HL-60 (cell line): ENCODE measurements at regions not wholly inside any gene's neighbourhood (a gene's known extent, or its start where the extent isn't known, plus 50 kb on each side); places are given as distances from the start of the nearest gene placed in this dataset.

ENCODE experiments used
- DNase-seq, 2 experiments: peaks; one replicate each; pipeline ENCODE4 v3.0.0-alpha.2; 2010 to 2020; ENCODE audit warnings: low read depth in 1 of 2, low spot score in 1 of 2
- H3K27ac ChIP-seq: fragments of 250-450 bp; sonication (Bioruptor Pico); replicated peaks from 2 replicates; pipeline ENCODE4 v1.5.1; 2020; ENCODE audit warnings: mild to moderate bottlenecking, moderate library complexity
- H3K27me3 ChIP-seq: fragments of 250-450 bp; sonication (Bioruptor Pico); 2 replicates; pipeline ENCODE4 v1.5.1; 2021; ENCODE audit warnings: mild to moderate bottlenecking, moderate library complexity; ENCODE audit not compliant: insufficient read depth, poor library complexity, severe bottlenecking
- H3K4me3 ChIP-seq: replicated peaks from 2 replicates; pipeline ENCODE4 v1.5.1; 2011; ENCODE audit warnings: mild to moderate bottlenecking, control low read depth, low read length; ENCODE audit not compliant: insufficient read depth
- CTCF ChIP-seq: IDR thresholded peaks from one replicate; pipeline ENCODE4 v1.5.1; 2011; ENCODE audit warnings: low read length, control low read depth, inconsistent platforms; ENCODE audit not compliant: insufficient read depth
- GABPA ChIP-seq: IDR thresholded peaks from 2 replicates; pipeline ENCODE4 v1.6.1; 2012; ENCODE audit warnings: low read depth
- POLR2AphosphoS5 ChIP-seq: IDR thresholded peaks from 2 replicates; pipeline ENCODE4 v1.6.1; 2012; ENCODE audit warnings: low read depth
- REST ChIP-seq: IDR thresholded peaks from 2 replicates; pipeline ENCODE4 v1.6.1; 2012; ENCODE audit warnings: low read depth; ENCODE audit not compliant: insufficient replicate concordance
- SPI1 ChIP-seq: IDR thresholded peaks from 2 replicates; pipeline ENCODE4 v1.6.1; 2012; ENCODE audit warnings: low read depth, mild to moderate bottlenecking, borderline replicate concordance

GRCh38 chr21:20451046-20451445 lies 547.2 kb upstream of the NCAM2 start:
- no peak for DNase-seq
- TF ChIP-seq POLR2AphosphoS5 (no peak), GABPA (no peak), CTCF (no peak), REST (no peak), SPI1 (no peak)
- no peaks in the 10 kb centered on the region for H3K27me3 ChIP-seq
- no peak overlapping the region for H3K27ac ChIP-seq
- H3K4me3 ChIP-seq, result no peak overlapping the region

GRCh38 chr21:20452935-20453334 lies 545.3 kb upstream of the NCAM2 start:
- Histone ChIP-seq H3K4me3 (no peak overlapping the region), H3K27me3 (no peaks in the 10 kb centered on the region), H3K27ac (no peak overlapping the region)
- TF ChIP-seq GABPA (no peak), REST (no peak), POLR2AphosphoS5 (no peak), CTCF (no peak), SPI1 (no peak)
- no peak for DNase-seq

- Histone ChIP-seq H3K4me3 (no peak overlapping the region), H3K27me3 (no peaks in the 10 kb centered on the region), H3K27ac (no peak overlapping the region)
- no peak for TF ChIP-seq REST
- TF ChIP-seq POLR2AphosphoS5, result no peak
- TF ChIP-seq CTCF, result no peak
- no peak for DNase-seq
Observed at GRCh38 chr21:20459838-20460237, 538.4 kb upstream of the NCAM2 start.
